NOMO-1 treated with dmso at 0.1 percent for 144 hours (cell line): ENCODE measurements at regions not wholly inside any gene's neighbourhood (a gene's known extent, or its start where the extent isn't known, plus 50 kb on each side); places are given as distances from the start of the nearest gene placed in this dataset.

Experiments used
- DNase-seq: peaks from one replicate; lab custom pipeline; 2025; ENCODE audit not compliant: unreplicated experiment; lab: John Stamatoyannopoulos, UW

DNA sequence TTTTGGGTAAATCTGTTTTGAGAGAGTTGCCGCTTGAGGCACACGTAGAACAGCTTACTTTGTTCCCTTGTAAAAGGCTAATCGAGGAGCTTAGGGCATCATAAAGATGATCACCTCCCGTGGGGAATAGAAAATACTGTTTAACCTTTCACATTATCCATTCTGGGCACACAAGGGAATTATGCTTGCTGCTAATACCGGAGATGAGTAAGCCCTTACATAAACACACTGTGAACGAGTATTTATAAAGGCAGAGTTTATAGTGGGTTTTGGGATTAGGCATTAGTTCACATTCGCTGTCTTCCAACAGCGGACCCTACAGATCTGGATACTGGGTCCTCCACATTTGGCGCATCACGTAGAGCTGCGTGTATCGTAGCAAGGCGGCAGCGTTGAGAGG is 51.2 kb upstream of the CNTNAP4 start:
- no peak for DNase-seq

DNA sequence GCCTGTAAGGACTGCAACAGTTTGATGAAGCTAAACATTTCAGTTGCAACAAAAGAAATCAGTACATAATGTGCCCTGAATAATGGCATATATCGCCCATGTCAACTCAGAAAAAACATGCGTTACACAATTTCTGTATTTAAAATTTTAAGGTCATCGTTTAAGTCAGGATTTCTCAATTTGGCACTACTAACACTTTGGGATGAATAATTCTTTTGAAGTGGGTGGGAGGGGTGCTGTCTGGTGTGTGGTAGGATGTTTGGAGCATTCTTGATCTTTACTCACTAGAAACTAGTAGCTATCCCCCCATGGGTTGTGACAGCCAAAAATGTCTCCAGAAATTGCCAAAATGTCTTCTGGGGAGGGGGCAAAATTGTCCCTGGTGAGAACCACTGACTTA is 50.7 kb upstream of the CNTNAP4 start:
- no peak for DNase-seq
